OCI-LY7 (cell line): ENCODE measurements at regions not wholly inside any gene's neighbourhood (a gene's known extent, or its start where the extent isn't known, plus 50 kb on each side); places are given as distances from the start of the nearest gene placed in this dataset.

Experiments
- BruUV-seq: library from RNA; stranded (reverse); fragments of 400-500 nt; replicated peaks from 2 replicates; lab custom pipeline; 2021; lab: Mats Ljungman, UMichigan
- CTCF ChIA-PET: fragments of 300-600 bp; sonication (Branson Sonifier 250); formaldehyde crosslinking; loops from one replicate; lab custom pipeline; 2022; ENCODE audit warnings: antibody characterized with exemption; ENCODE audit not compliant: unreplicated experiment; lab: Charles Lee
- POLR2A ChIA-PET: fragments of 300-600 bp; sonication (Branson Sonifier 250); formaldehyde crosslinking; loops from one replicate; lab custom pipeline; 2022; ENCODE audit warnings: antibody characterized with exemption; lab: Charles Lee
- DNase-seq: peaks from one replicate; pipeline ENCODE4 v3.0.0-alpha.2; 2015; ENCODE audit warnings: low spot score
- H2AFZ ChIP-seq: fragments of 200-600 bp; sonication (generic), shearing (Covaris generic); 2 replicates; pipeline ENCODE4 v1.6.1; 2014; ENCODE audit warnings: mild to moderate bottlenecking, antibody characterized with exemption, low read length, moderate library complexity
- H3K27ac ChIP-seq: fragments of 200-600 bp; sonication (generic); 2 replicates; pipeline ENCODE4 v1.5.1; 2014; ENCODE audit warnings: mixed run types, low read depth, mild to moderate bottlenecking, moderate library complexity, low read length, inconsistent platforms; ENCODE audit not compliant: poor library complexity, severe bottlenecking
- H3K36me3 ChIP-seq: fragments of 200-600 bp; sonication (generic); 2 replicates; pipeline ENCODE4 v1.6.1; 2014; ENCODE audit warnings: mild to moderate bottlenecking, antibody characterized with exemption, low read length, moderate library complexity, mixed read lengths; ENCODE audit not compliant: insufficient read depth
- H3K4me1 ChIP-seq: fragments of 200-600 bp; sonication (generic); 2 replicates; pipeline ENCODE4 v1.5.1; 2014; ENCODE audit warnings: mild to moderate bottlenecking, low read length; ENCODE audit not compliant: insufficient read depth, poor library complexity, severe bottlenecking
- H3K4me2 ChIP-seq: fragments of 200-600 bp; sonication (generic); 2 replicates; pipeline ENCODE4 v1.6.1; 2014; ENCODE audit warnings: mild to moderate bottlenecking, low read length
- H3K4me3 ChIP-seq: fragments of 200-600 bp; sonication (generic); 2 replicates; pipeline ENCODE4 v1.5.1; 2014; ENCODE audit warnings: mild to moderate bottlenecking, low read depth, low read length; ENCODE audit not compliant: poor library complexity, severe bottlenecking
- H3K79me2 ChIP-seq: fragments of 200-600 bp; sonication (generic); 2 replicates; pipeline ENCODE4 v1.6.1; 2016; ENCODE audit warnings: low read depth, mild to moderate bottlenecking, low read length, moderate library complexity, mixed read lengths; ENCODE audit not compliant: insufficient read depth
- H3K9me2 ChIP-seq: fragments of 200-600 bp; sonication (generic); 2 replicates; pipeline ENCODE4 v1.6.1; 2016; ENCODE audit warnings: mild to moderate bottlenecking, low read length, mixed read lengths; ENCODE audit not compliant: insufficient read depth
- H3K9me3 ChIP-seq: fragments of 200-600 bp; sonication (generic); 2 replicates; pipeline ENCODE4 v1.6.1; 2014; ENCODE audit warnings: mild to moderate bottlenecking, mixed run types, low read length, mixed read lengths
- H4K20me1 ChIP-seq: fragments of 200-600 bp; sonication (generic); 2 replicates; pipeline ENCODE4 v1.6.1; 2014; ENCODE audit warnings: mild to moderate bottlenecking, antibody characterized with exemption, low read length, moderate library complexity, mixed read lengths; ENCODE audit not compliant: insufficient read depth
- CTCF ChIP-seq: fragments of 200-600 bp; sonication (generic); conservative IDR thresholded peaks from 2 replicates; pipeline ENCODE4 v1.5.1; 2014; ENCODE audit warnings: mild to moderate bottlenecking, antibody characterized with exemption, low read length, moderate library complexity, mixed read lengths
- EZH2phosphoT487 ChIP-seq: fragments of 200-600 bp; sonication (generic); IDR thresholded peaks from 2 replicates; pipeline ENCODE4 v1.6.1; 2018; ENCODE audit warnings: low read depth, borderline replicate concordance, mild to moderate bottlenecking, mixed run types, antibody characterized with exemption, low read length, moderate library complexity, mixed read lengths
- intact Hi-C: fragments of 100-400 bp; cut with micrococcal nuclease; formaldehyde crosslinking; loops from one replicate; pipeline ENCODE4 v1.10.0; 2022; ENCODE audit not compliant: unreplicated experiment

DNA sequence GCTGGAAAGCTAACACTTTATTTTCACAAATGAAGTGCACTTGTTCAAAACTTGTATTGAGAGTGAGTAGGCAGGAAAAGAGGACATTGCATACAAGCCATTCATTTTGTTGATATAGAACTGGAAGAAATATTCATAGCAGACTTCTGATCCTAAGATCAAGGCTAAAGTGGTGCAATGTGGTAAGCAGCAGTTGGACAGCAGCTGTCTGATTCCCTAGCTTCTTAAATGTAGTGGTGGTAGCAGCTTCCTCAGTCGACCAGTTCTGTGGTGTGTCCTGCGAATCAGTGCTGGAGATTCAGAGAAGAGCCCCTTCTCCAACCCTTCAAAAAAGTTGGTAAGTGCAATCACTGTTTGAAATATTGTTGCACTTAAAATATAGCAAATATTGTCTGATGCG, 281.7 kb upstream of the GJE1 start:
- no peaks in the 10 kb centered on the region for H3K36me3 ChIP-seq
- H3K4me2 ChIP-seq = no peak overlapping the region
- no peak for DNase-seq
- no peak overlapping the region for H3K27ac ChIP-seq
- TF ChIP-seq EZH2phosphoT487 = no peak
- TF ChIP-seq CTCF = no peak
- intact Hi-C loops = no loop called here
- ChIA-PET POLR2A (interaction anchor here (0.5 kb wide), 1 partner anchor 186 kb away, joined by 3 read pairs; no protein-coding TSS in a partner anchor), CTCF (no interaction called here)
- no peak overlapping the region for H3K4me3 ChIP-seq
- no peaks in the 10 kb centered on the region for H3K4me1 ChIP-seq
- H3K9me2 ChIP-seq = no peaks in the 10 kb centered on the region
- no peaks in the 10 kb centered on the region for H3K9me3 ChIP-seq
- no TSS peak for BruUV-seq
- no peak overlapping the region for H2AFZ ChIP-seq
- H3K79me2 ChIP-seq = no peaks in the 10 kb centered on the region
- no peaks in the 10 kb centered on the region for H4K20me1 ChIP-seq

DNA sequence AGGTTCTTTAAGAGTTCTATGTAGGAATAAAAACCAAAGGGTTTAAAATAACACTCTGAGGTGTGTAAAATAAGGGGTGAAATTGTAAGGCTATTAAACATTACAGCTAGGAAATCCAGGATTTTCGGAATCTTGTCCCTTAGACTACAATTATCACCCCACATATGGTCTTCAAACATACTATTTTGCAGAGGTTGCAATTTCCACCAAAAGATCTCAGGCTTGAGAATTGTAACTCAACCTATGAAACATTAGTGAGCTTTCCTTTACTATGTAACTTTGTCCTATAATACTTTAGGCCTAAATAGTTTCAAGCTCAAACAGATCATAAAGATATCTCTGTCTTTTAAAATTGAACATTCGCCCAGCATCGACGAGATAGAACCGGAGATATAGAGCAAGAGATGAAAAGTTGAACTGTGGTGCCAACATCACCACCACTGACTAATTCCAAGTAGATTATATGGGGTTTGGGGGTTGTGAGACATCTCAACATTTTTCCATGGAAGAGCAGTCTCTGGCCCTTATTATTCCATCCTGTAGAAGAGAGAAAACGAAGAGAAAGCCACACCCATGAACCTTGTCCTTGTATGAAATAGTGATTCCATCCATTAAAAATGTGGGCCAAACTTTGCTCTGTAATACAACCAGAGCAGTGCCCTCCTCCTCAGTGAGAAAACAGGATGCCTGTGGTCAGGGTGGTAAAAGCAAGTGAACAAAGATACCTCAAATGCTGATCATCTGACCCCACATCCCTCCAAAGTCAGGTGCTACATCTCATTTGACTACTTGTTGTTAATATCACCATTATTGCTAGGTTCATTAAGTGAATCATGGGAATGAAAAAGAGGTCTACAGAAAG, 284.5 kb upstream of the GJE1 start:
- Histone ChIP-seq H3K4me1 (no peaks in the 10 kb centered on the region), H3K36me3 (no peaks in the 10 kb centered on the region), H3K4me3 (no peak overlapping the region), H3K9me3 (no peaks in the 10 kb centered on the region), H3K27ac (no peak overlapping the region), H2AFZ (no peak overlapping the region), H3K4me2 (no peak overlapping the region), H3K9me2 (no peaks in the 10 kb centered on the region), H3K79me2 (no peaks in the 10 kb centered on the region), H4K20me1 (no peaks in the 10 kb centered on the region)
- no peak for DNase-seq
- no TSS peak for BruUV-seq
- intact Hi-C loops = no loop called here
- CTCF ChIA-PET = no interaction called here
- POLR2A ChIA-PET = no interaction called here
- TF ChIP-seq EZH2phosphoT487 (no peak), CTCF (no peak)

- no peaks in the 10 kb centered on the region for H4K20me1 ChIP-seq
- no peak overlapping the region for H3K4me3 ChIP-seq
- no TSS peak for BruUV-seq
- H3K9me3 ChIP-seq = no peaks in the 10 kb centered on the region
- DNase-seq = no peak
- ChIA-PET CTCF (no interaction called here), POLR2A (interaction anchor here (1.0 kb wide), 1 partner anchor 17 kb away, joined by 3 read pairs; no protein-coding TSS in a partner anchor)
- H3K36me3 ChIP-seq = no peaks in the 10 kb centered on the region
- TF ChIP-seq CTCF = no peak
- no peak for TF ChIP-seq EZH2phosphoT487
- no peak overlapping the region for H3K27ac ChIP-seq
- intact Hi-C loops = no loop called here
- H3K79me2 ChIP-seq = no peaks in the 10 kb centered on the region
- H3K4me2 ChIP-seq = no peak overlapping the region
- H2AFZ ChIP-seq = no peak overlapping the region
- no peaks in the 10 kb centered on the region for H3K4me1 ChIP-seq
- no peaks in the 10 kb centered on the region for H3K9me2 ChIP-seq
Observed at GRCh38 chr6:141846639-141847038, 286.1 kb upstream of the GJE1 start.
